ENCODE measurements at regions not wholly inside any gene's neighbourhood (a gene's known extent, or its start where the extent isn't known, plus 50 kb on each side); places are given as distances from the start of the nearest gene placed in this dataset.
"Not testable (repeated sequence)": the region's sequence is repeated elsewhere in the genome, so short reads cannot be mapped to it uniquely, and the experiment has no call there.

- no peak for TF ChIP-seq CTCF (IDR thresholded peaks at IDR 0.05; ENCODE audit: control insufficient read depth, insufficient read depth, low read depth, low read length, missing control alignments)
- no peak overlapping the region for H3K4me3 ChIP-seq (ENCODE audit: control insufficient read depth, low read depth, low read length)
- no peak for DNase-seq (ENCODE audit: low read depth)
These were observed 400.1 kb upstream of the PCSK5 start for GRCh38 chr9:75490326-75490725.

GRCh38 chr9:75491533-75491932 is 398.9 kb upstream of the PCSK5 start:
- no peak overlapping the region for H3K4me3 ChIP-seq (ENCODE audit: control insufficient read depth, low read depth, low read length)
- TF ChIP-seq CTCF (IDR thresholded peaks at IDR 0.05; ENCODE audit: control insufficient read depth, insufficient read depth, low read depth, low read length, missing control alignments), result no peak
- DNase-seq (ENCODE audit: low read depth), result no peak

GRCh38 chr9:75499812-75500211 is 390.7 kb upstream of the PCSK5 start:
- DNase-seq (ENCODE audit: low read depth), result no peak
- H3K4me3 ChIP-seq (ENCODE audit: control insufficient read depth, low read depth, low read length), result no peak overlapping the region
- no peak for TF ChIP-seq CTCF (IDR thresholded peaks at IDR 0.05; ENCODE audit: control insufficient read depth, insufficient read depth, low read depth, low read length, missing control alignments)

GRCh38 chr9:75500479-75500878 is 390.0 kb upstream of the PCSK5 start:
- H3K4me3 ChIP-seq (ENCODE audit: control insufficient read depth, low read depth, low read length), result no peak overlapping the region
- TF ChIP-seq CTCF (IDR thresholded peaks at IDR 0.05; ENCODE audit: control insufficient read depth, insufficient read depth, low read depth, low read length, missing control alignments), result no peak
- DNase-seq (ENCODE audit: low read depth), result no peak

- not testable (repeated sequence) for DNase-seq (ENCODE audit: low read depth); H3K4me3 ChIP-seq (ENCODE audit: control insufficient read depth, low read depth, low read length)
These were observed 389.5 kb upstream of the PCSK5 start for GRCh38 chr9:75500940-75501339.

GRCh38 chr9:75504721-75505120 is 385.8 kb upstream of the PCSK5 start:
- H3K4me3 ChIP-seq (ENCODE audit: control insufficient read depth, low read depth, low read length), result no peak overlapping the region
- no peak for TF ChIP-seq CTCF (IDR thresholded peaks at IDR 0.05; ENCODE audit: control insufficient read depth, insufficient read depth, low read depth, low read length, missing control alignments)
- no peak for DNase-seq (ENCODE audit: low read depth)

GRCh38 chr9:75505654-75506053 is 384.8 kb upstream of the PCSK5 start:
- no peak overlapping the region for H3K4me3 ChIP-seq (ENCODE audit: control insufficient read depth, low read depth, low read length)
- no peak for TF ChIP-seq CTCF (IDR thresholded peaks at IDR 0.05; ENCODE audit: control insufficient read depth, insufficient read depth, low read depth, low read length, missing control alignments)
- DNase-seq (ENCODE audit: low read depth), result no peak
